HEK293 (cell line): ENCODE measurements at regions not wholly inside any gene's neighbourhood (a gene's known extent, or its start where the extent isn't known, plus 50 kb on each side); places are given as distances from the start of the nearest gene placed in this dataset.

Experiments
- CTCF ChIA-PET: fragments of 350-600 bp; formaldehyde crosslinking; extraction: SDS; loops from one replicate; lab custom pipeline; 2021; ENCODE audit warnings: antibody characterized with exemption; lab: Yijun Ruan, JAX
- POLR2A ChIA-PET: fragments of 300-600 bp; formaldehyde crosslinking; extraction: SDS; loops from one replicate; lab custom pipeline; 2020; ENCODE audit warnings: antibody characterized with exemption, inconsistent platforms; lab: Yijun Ruan, JAX
- H3K27ac ChIP-seq: fragments of 200-500 bp; sonication (Bioruptor generic); 2 replicates; pipeline ENCODE4 v1.5.1; 2014; ENCODE audit warnings: low read depth, low read length, control low read depth, inconsistent platforms; ENCODE audit errors: extremely low read depth
- H3K36me3 ChIP-seq, 2 experiments: fragments of 200-500 bp in 1 of 2; sonication (Bioruptor generic) in 1 of 2; 1 replicate in 1 of 2; 2 replicates in 1 of 2; pipeline ENCODE4 v1.5.1; 2014 to 2017; ENCODE audit warnings: inconsistent platforms in 2 of 2, low read length in 2 of 2; ENCODE audit not compliant: control insufficient read depth in 2 of 2, insufficient read depth in 1 of 2
- H3K4me1 ChIP-seq: fragments of 200-500 bp; sonication (Bioruptor generic); 2 replicates; pipeline ENCODE4 v1.5.1; 2014; ENCODE audit warnings: mild to moderate bottlenecking, low read length, inconsistent platforms; ENCODE audit not compliant: control insufficient read depth, insufficient read depth
- H3K4me3 ChIP-seq: 2 replicates; pipeline ENCODE4 v1.5.1; 2011; ENCODE audit warnings: low read depth, mild to moderate bottlenecking, control low read depth, low read length, moderate library complexity
- H3K9me3 ChIP-seq: fragments of 200-500 bp; sonication (Bioruptor generic); 2 replicates; pipeline ENCODE4 v1.5.1; 2014; ENCODE audit warnings: low read depth, low read length, inconsistent platforms; ENCODE audit not compliant: control insufficient read depth, insufficient read depth
- EGR2 ChIP-seq: fragments of 450-650 bp; formaldehyde crosslinking; IDR thresholded peaks from 2 replicates; pipeline ENCODE4 v1.5.1; 2016; ENCODE audit warnings: low read depth, missing biosample characterization, missing genetic modification characterization
- FEZF1 ChIP-seq: fragments of 450-650 bp; formaldehyde crosslinking; IDR thresholded peaks from 2 replicates; pipeline ENCODE4 v1.5.1; 2016; ENCODE audit warnings: missing biosample characterization, missing genetic modification characterization
- GLI2 ChIP-seq: fragments of 450-650 bp; formaldehyde crosslinking; IDR thresholded peaks from 2 replicates; pipeline ENCODE4; 2017; ENCODE audit warnings: missing biosample characterization, missing genetic modification characterization, low read depth, borderline replicate concordance
- IKZF3 ChIP-seq: fragments of 450-650 bp; IDR thresholded peaks from 2 replicates; pipeline ENCODE4 v1.5.0; 2018; ENCODE audit warnings: missing biosample characterization, mild to moderate bottlenecking, missing genetic modification characterization, moderate library complexity
- OSR2 ChIP-seq: fragments of 450-650 bp; formaldehyde crosslinking; IDR thresholded peaks from 2 replicates; pipeline ENCODE4 v1.5.1; 2016; ENCODE audit warnings: missing biosample characterization, missing genetic modification characterization
- OVOL3 ChIP-seq: fragments of 450-650 bp; formaldehyde crosslinking; IDR thresholded peaks from 2 replicates; pipeline ENCODE4 v1.5.1; 2016; ENCODE audit warnings: missing biosample characterization, missing genetic modification characterization
- PBX3 ChIP-seq: sonication (generic); formaldehyde crosslinking; IDR thresholded peaks from 2 replicates; pipeline ENCODE4 v1.8.1; 2022; ENCODE audit warnings: mild to moderate bottlenecking, moderate library complexity, missing genetic modification reagents
- TRIM28 ChIP-seq: IDR thresholded peaks from 2 replicates; pipeline ENCODE4 v1.6.1; 2011; ENCODE audit warnings: low read length, control low read depth, borderline replicate concordance
- WT1 ChIP-seq: fragments of 450-650 bp; formaldehyde crosslinking; IDR thresholded peaks from 2 replicates; pipeline ENCODE4 v1.5.1; 2016; ENCODE audit warnings: missing biosample characterization, missing genetic modification characterization
- ZBTB21 ChIP-seq: fragments of 450-650 bp; formaldehyde crosslinking; IDR thresholded peaks from 2 replicates; pipeline ENCODE4 v1.5.1; 2017; ENCODE audit warnings: missing biosample characterization, missing genetic modification characterization
- ZBTB49 ChIP-seq: fragments of 450-650 bp; formaldehyde crosslinking; IDR thresholded peaks from 2 replicates; pipeline ENCODE4 v1.5.1; 2016; ENCODE audit warnings: missing biosample characterization, missing genetic modification characterization, low read depth
- ZEB2 ChIP-seq: fragments of 450-650 bp; formaldehyde crosslinking; IDR thresholded peaks from 2 replicates; pipeline ENCODE4 v1.5.1; 2016; ENCODE audit warnings: missing biosample characterization, missing genetic modification characterization
- ZNF132 ChIP-seq: fragments of 450-650 bp; formaldehyde crosslinking; IDR thresholded peaks from 2 replicates; pipeline ENCODE4 v1.5.1; 2017; ENCODE audit warnings: missing biosample characterization, missing genetic modification characterization, borderline replicate concordance
- ZNF138 ChIP-seq: fragments of 450-650 bp; formaldehyde crosslinking; IDR thresholded peaks from 2 replicates; pipeline ENCODE4 v1.5.1; 2016; ENCODE audit warnings: missing biosample characterization, missing genetic modification characterization, borderline replicate concordance
- ZNF184 ChIP-seq: fragments of 450-650 bp; IDR thresholded peaks from 2 replicates; pipeline ENCODE4 v1.5.1; 2018; ENCODE audit warnings: missing biosample characterization, mild to moderate bottlenecking, missing genetic modification characterization
- ZNF2 ChIP-seq: fragments of 450-650 bp; formaldehyde crosslinking; IDR thresholded peaks from 2 replicates; pipeline ENCODE4 v1.5.1; 2016; ENCODE audit warnings: missing biosample characterization, missing genetic modification characterization
- ZNF214 ChIP-seq: fragments of 450-650 bp; formaldehyde crosslinking; IDR thresholded peaks from 2 replicates; pipeline ENCODE4 v1.5.1; 2017; ENCODE audit warnings: missing biosample characterization, mild to moderate bottlenecking, missing genetic modification characterization, borderline replicate concordance
- ZNF266 ChIP-seq: fragments of 450-650 bp; formaldehyde crosslinking; IDR thresholded peaks from 2 replicates; pipeline ENCODE4 v1.5.1; 2016; ENCODE audit warnings: missing biosample characterization, missing genetic modification characterization, low read depth
- ZNF274 ChIP-seq, 2 experiments: fragments of 200-500 bp in 1 of 2; fragments of 450-650 bp in 1 of 2; sonication (Bioruptor generic) in 1 of 2; formaldehyde crosslinking in 1 of 2; IDR thresholded peaks; 2 replicates each; pipeline versions ENCODE4 v1.5.1 to v1.6.1; 2014 to 2016; ENCODE audit warnings: borderline replicate concordance in 1 of 2, inconsistent platforms in 1 of 2, low read length in 1 of 2, missing biosample characterization in 1 of 2, missing genetic modification characterization in 1 of 2
- ZNF423 ChIP-seq: fragments of 450-650 bp; formaldehyde crosslinking; IDR thresholded peaks from 2 replicates; pipeline ENCODE4 v1.5.1; 2016; ENCODE audit warnings: missing biosample characterization, missing genetic modification characterization
- ZNF426 ChIP-seq: fragments of 450-650 bp; formaldehyde crosslinking; IDR thresholded peaks from 2 replicates; pipeline ENCODE4 v1.5.1; 2017; ENCODE audit warnings: missing biosample characterization, missing genetic modification characterization, mild to moderate bottlenecking, inconsistent platforms, moderate library complexity
- ZNF521 ChIP-seq: fragments of 450-650 bp; formaldehyde crosslinking; IDR thresholded peaks from 2 replicates; pipeline ENCODE4 v1.5.1; 2017; ENCODE audit warnings: missing biosample characterization, mild to moderate bottlenecking, missing genetic modification characterization
- ZNF560 ChIP-seq: fragments of 450-650 bp; formaldehyde crosslinking; IDR thresholded peaks from 2 replicates; pipeline ENCODE4 v1.5.1; 2017; ENCODE audit warnings: missing biosample characterization, missing genetic modification characterization, borderline replicate concordance
- ZNF585B ChIP-seq: fragments of 450-650 bp; formaldehyde crosslinking; IDR thresholded peaks from 2 replicates; pipeline ENCODE4 v1.5.1; 2016; ENCODE audit warnings: missing biosample characterization, missing genetic modification characterization
- ZNF660 ChIP-seq: fragments of 450-650 bp; IDR thresholded peaks from 2 replicates; pipeline ENCODE4 v1.5.1; 2018; ENCODE audit warnings: missing biosample characterization, mild to moderate bottlenecking, missing genetic modification characterization
- ZNF768 ChIP-seq: fragments of 450-650 bp; formaldehyde crosslinking; IDR thresholded peaks from 2 replicates; pipeline ENCODE4 v1.5.1; 2018; ENCODE audit warnings: missing biosample characterization, mild to moderate bottlenecking, missing genetic modification characterization
- ZNF785 ChIP-seq: fragments of 450-650 bp; formaldehyde crosslinking; IDR thresholded peaks from 2 replicates; pipeline ENCODE4 v1.5.1; 2016; ENCODE audit warnings: missing biosample characterization, missing genetic modification characterization
- ZNF792 ChIP-seq: fragments of 450-650 bp; formaldehyde crosslinking; IDR thresholded peaks from 2 replicates; pipeline ENCODE4 v1.5.1; 2016; ENCODE audit warnings: missing biosample characterization, missing genetic modification characterization
- TF ChIP-seq, protein P1 (sequence below): fragments of 450-650 bp; formaldehyde crosslinking; IDR thresholded peaks from 2 replicates; pipeline ENCODE4 v1.5.1; 2016; ENCODE audit warnings: missing biosample characterization, missing genetic modification characterization
- TF ChIP-seq, protein P2 (sequence below): fragments of 450-650 bp; formaldehyde crosslinking; IDR thresholded peaks from 2 replicates; pipeline ENCODE4 v1.5.1; 2017; ENCODE audit warnings: missing biosample characterization, missing genetic modification characterization

DNA sequence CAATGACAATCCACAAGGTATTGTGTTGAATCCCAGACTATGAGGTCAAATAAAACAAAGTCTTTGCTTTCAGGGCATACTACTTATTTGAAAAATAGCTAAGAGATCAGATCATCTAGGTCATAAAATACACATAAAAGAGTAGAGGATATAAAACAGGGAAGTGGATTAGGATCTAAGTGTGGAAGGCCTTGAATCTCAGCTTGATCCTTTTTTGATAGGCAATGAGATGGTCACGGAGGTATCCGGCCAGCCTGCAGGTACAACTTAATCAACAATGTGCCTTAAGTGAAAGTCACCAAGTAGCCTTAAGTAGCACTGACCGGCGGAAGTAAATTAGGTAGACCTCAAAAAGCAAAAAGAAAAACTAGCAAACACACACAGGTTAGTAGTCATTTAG lies 901.7 kb downstream of the KCNJ2 start:
- H3K4me1 ChIP-seq: no peaks in the 10 kb centered on the region
- no peak overlapping the region for H3K4me3 ChIP-seq
- no peak for TF ChIP-seq GLI2
- no peak for TF ChIP-seq ZNF214
- TF ChIP-seq TRIM28: no peak
- TF ChIP-seq OVOL3 (tag by site-specific recombination): no peak
- no peak for TF ChIP-seq ZNF138 (tag by site-specific recombination)
- TF ChIP-seq WT1: no peak
- no peak for TF ChIP-seq FEZF1 (tag by site-specific recombination)
- TF ChIP-seq ZNF426 (tag by site-specific recombination): no peak
- TF ChIP-seq EGR2: no peak
- no peak for TF ChIP-seq ZNF521 (tag by site-specific recombination)
- TF ChIP-seq ZNF266: no peak
- TF ChIP-seq ZNF585B: no peak
- TF ChIP-seq ZNF274 (IDR thresholded peaks at IDR 0.05; ENCODE audit: low read length): no peak
- no peak for TF ChIP-seq ZNF274 (tag by site-specific recombination; IDR thresholded peaks at IDR 0.05; ENCODE audit: borderline replicate concordance)
- no peak for TF ChIP-seq ZNF768 (tag by site-specific recombination)
- no peak for TF ChIP-seq ZNF792 (tag by site-specific recombination)
- no peak for TF ChIP-seq ZNF560
- no peak for TF ChIP-seq ZNF785 (tag by site-specific recombination)
- TF ChIP-seq ZBTB49 (tag by site-specific recombination): no peak
- no peaks in the 10 kb centered on the region for H3K9me3 ChIP-seq
- ChIA-PET CTCF (no interaction called here), POLR2A (no interaction called here)
- no peak overlapping the region for H3K27ac ChIP-seq
- no peaks in the 10 kb centered on the region for H3K36me3 ChIP-seq

GRCh38 chr17:71071837-71072236 lies 902.5 kb downstream of the KCNJ2 start:
- ChIA-PET POLR2A (no interaction called here), CTCF (interaction anchor here (0.6 kb wide), 1 partner anchor 29 kb away, joined by 3 read pairs; no protein-coding TSS in a partner anchor)
- Histone ChIP-seq H3K27ac (no peak overlapping the region), H3K4me1 (no peaks in the 10 kb centered on the region), H3K9me3 (no peaks in the 10 kb centered on the region; the same call in 1 of the 2 replicates), H3K36me3 (no peaks in the 10 kb centered on the region), H3K4me3 (no peak overlapping the region)
- TF ChIP-seq, protein P1, sequence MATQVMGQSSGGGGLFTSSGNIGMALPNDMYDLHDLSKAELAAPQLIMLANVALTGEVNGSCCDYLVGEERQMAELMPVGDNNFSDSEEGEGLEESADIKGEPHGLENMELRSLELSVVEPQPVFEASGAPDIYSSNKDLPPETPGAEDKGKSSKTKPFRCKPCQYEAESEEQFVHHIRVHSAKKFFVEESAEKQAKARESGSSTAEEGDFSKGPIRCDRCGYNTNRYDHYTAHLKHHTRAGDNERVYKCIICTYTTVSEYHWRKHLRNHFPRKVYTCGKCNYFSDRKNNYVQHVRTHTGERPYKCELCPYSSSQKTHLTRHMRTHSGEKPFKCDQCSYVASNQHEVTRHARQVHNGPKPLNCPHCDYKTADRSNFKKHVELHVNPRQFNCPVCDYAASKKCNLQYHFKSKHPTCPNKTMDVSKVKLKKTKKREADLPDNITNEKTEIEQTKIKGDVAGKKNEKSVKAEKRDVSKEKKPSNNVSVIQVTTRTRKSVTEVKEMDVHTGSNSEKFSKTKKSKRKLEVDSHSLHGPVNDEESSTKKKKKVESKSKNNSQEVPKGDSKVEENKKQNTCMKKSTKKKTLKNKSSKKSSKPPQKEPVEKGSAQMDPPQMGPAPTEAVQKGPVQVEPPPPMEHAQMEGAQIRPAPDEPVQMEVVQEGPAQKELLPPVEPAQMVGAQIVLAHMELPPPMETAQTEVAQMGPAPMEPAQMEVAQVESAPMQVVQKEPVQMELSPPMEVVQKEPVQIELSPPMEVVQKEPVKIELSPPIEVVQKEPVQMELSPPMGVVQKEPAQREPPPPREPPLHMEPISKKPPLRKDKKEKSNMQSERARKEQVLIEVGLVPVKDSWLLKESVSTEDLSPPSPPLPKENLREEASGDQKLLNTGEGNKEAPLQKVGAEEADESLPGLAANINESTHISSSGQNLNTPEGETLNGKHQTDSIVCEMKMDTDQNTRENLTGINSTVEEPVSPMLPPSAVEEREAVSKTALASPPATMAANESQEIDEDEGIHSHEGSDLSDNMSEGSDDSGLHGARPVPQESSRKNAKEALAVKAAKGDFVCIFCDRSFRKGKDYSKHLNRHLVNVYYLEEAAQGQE: no peak
- TF ChIP-seq ZNF132 (tag by site-specific recombination) (no peak), ZNF423 (tag by site-specific recombination) (no peak), PBX3 (CRISPR knock-in tag) (no peak), ZEB2 (no peak), ZNF426 (tag by site-specific recombination) (no peak), ZNF660 (tag by site-specific recombination) (0 out of 2 replicates have a peak, but pooled peaks have one; percentile 49), ZNF184 (peak; percentile 64; the same call in 1 of the 2 replicates), IKZF3 (tag by site-specific recombination) (no peak), ZNF585B (no peak), OSR2 (tag by site-specific recombination) (no peak), ZBTB21 (tag by site-specific recombination) (peak; percentile 89), ZNF2 (no peak), TRIM28 (no peak)
- TF ChIP-seq, protein P2, sequence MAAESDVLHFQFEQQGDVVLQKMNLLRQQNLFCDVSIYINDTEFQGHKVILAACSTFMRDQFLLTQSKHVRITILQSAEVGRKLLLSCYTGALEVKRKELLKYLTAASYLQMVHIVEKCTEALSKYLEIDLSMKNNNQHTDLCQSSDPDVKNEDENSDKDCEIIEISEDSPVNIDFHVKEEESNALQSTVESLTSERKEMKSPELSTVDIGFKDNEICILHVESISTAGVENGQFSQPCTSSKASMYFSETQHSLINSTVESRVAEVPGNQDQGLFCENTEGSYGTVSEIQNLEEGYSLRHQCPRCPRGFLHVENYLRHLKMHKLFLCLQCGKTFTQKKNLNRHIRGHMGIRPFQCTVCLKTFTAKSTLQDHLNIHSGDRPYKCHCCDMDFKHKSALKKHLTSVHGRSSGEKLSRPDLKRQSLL: no peak
